ENCODE measurements at regions not wholly inside any gene's neighbourhood (a gene's known extent, or its start where the extent isn't known, plus 50 kb on each side); places are given as distances from the start of the nearest gene placed in this dataset.

GRCh38 chr4:188341428-188341827 lies 202.2 kb downstream of the TRIML1 start:
- no peak for TF ChIP-seq CTCF (conservative IDR thresholded peaks at IDR 0.05; ENCODE audit: low read depth, low read length)
- no peak for TF ChIP-seq EZH2phosphoT487 (IDR thresholded peaks at IDR 0.05; ENCODE audit: borderline replicate concordance, low read length)
- TF ChIP-seq EZH2 (IDR thresholded peaks at IDR 0.05; ENCODE audit: low read length, unreplicated experiment) = no peak

All from PC-3 (cell line).